Upper lobe of right lung (tissue), 1 donor: ENCODE measurements at regions not wholly inside any gene's neighbourhood (a gene's known extent, or its start where the extent isn't known, plus 50 kb on each side); places are given as distances from the start of the nearest gene placed in this dataset.

Experiments
- ATAC-seq: fragments of 200-7000 bp; cut with Tn5 transposase; one replicate; pipeline ENCODE4 v1.9.1; 2020; ENCODE audit warnings: mild to moderate bottlenecking, moderate library complexity
- DNase-seq: peaks from one replicate; pipeline ENCODE4 v3.0.0-alpha.2; 2020
- H3K27ac ChIP-seq: fragments of 200-600 bp; one replicate; pipeline ENCODE4 v1.8.0; 2022
- H3K27me3 ChIP-seq: fragments of 200-600 bp; one replicate; pipeline ENCODE4 v1.8.0; 2022; ENCODE audit warnings: mild to moderate bottlenecking
- H3K36me3 ChIP-seq: fragments of 200-600 bp; one replicate; pipeline ENCODE4 v1.8.0; 2022
- H3K4me1 ChIP-seq: fragments of 200-600 bp; one replicate; pipeline ENCODE4 v1.8.0; 2022
- H3K4me3 ChIP-seq: fragments of 200-600 bp; one replicate; pipeline ENCODE4 v1.8.0; 2022; ENCODE audit warnings: mild to moderate bottlenecking
- H3K9me3 ChIP-seq: fragments of 200-600 bp; one replicate; pipeline ENCODE4 v1.8.0; 2022
- CTCF ChIP-seq: fragments of 200-600 bp; IDR thresholded peaks from one replicate; pipeline ENCODE4 v1.8.0; 2022; ENCODE audit warnings: antibody characterized with exemption
- intact Hi-C: fragments of 100-400 bp; cut with DNase I; formaldehyde crosslinking; loops from one replicate; pipeline ENCODE4 v1.11.0; 2022
- donor health status: DM: no; HTN: yes; CAD: no; lungs with severe emphysema.

- no peaks in the 10 kb centered on the region for H3K36me3 ChIP-seq
- no peak overlapping the region for H3K4me3 ChIP-seq
- no peak for TF ChIP-seq CTCF
- ATAC-seq (no peak), DNase-seq (no peak)
- H3K27me3 ChIP-seq: no peaks in the 10 kb centered on the region
- no peak overlapping the region for H3K27ac ChIP-seq
- peaks cover 15% of the 10 kb centered on the region for H3K4me1 ChIP-seq
- intact Hi-C loops: no loop called here
- no peaks in the 10 kb centered on the region for H3K9me3 ChIP-seq
Observed at GRCh38 chr5:52694648-52695047, 93.1 kb upstream of the ITGA1 start.

GRCh38 chr5:52702877-52703276, 84.8 kb upstream of the ITGA1 start:
- DNase-seq (no peak), ATAC-seq (no peak)
- Histone ChIP-seq H3K9me3 (no peaks in the 10 kb centered on the region), H3K4me3 (no peak overlapping the region), H3K27ac (no peak overlapping the region), H3K27me3 (no peaks in the 10 kb centered on the region), H3K4me1 (no peaks in the 10 kb centered on the region), H3K36me3 (no peaks in the 10 kb centered on the region)
- intact Hi-C loops: no loop called here
- TF ChIP-seq CTCF: no peak

- H3K9me3 ChIP-seq: no peaks in the 10 kb centered on the region
- ATAC-seq (no peak), DNase-seq (no peak)
- intact Hi-C loops: no loop called here
- H3K4me1 ChIP-seq: peaks cover 1% of the 10 kb centered on the region
- no peak for TF ChIP-seq CTCF
- H3K27ac ChIP-seq: no peak overlapping the region
- no peaks in the 10 kb centered on the region for H3K27me3 ChIP-seq
- no peak overlapping the region for H3K4me3 ChIP-seq
- H3K36me3 ChIP-seq: no peaks in the 10 kb centered on the region
Observed at GRCh38 chr5:52703321-52703720, 84.4 kb upstream of the ITGA1 start.

DNA sequence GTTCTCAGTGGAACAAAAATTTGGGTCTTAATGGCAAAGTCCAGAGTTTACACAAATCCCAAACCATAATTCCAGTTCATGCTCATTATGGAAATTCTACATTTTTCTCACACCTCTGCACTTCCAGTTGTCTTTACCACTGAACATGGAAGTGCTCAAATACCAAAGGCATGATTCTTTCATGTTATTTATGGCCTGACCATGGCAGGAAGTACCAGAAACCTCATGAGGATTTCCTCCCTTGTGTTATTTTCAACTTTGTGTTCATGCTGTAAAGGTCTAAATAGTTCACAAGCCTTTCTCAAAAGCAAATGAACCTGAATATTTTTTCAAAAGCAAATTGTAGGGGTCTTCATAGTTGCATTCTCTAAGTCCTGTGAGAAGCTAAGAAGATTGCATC, 82.0 kb upstream of the ITGA1 start:
- no peak for ATAC-seq
- intact Hi-C loops: no loop called here
- H3K4me1 ChIP-seq: peaks cover 13% of the 10 kb centered on the region

DNA sequence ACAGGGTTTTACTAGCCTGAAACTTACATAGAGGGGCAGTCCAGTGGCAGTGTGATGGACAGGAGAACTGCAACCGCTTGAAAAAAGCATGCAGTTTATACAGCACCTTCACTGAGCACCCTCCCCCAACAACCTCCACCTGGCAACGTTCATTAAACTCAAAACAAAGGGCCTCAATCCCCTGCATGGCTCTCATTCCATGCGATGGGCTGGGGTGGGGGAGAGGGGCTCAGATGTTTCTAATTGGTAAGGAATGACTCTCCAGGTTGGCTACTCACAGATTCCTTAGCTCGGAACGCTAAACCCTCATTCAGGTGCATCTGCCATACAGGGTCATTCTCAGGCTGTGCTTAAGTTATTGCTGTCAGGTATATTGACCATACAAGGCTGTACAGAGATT, 80.9 kb upstream of the ITGA1 start:
- ATAC-seq (no peak), DNase-seq (no peak)
- no peak overlapping the region for H3K4me3 ChIP-seq
- no peaks in the 10 kb centered on the region for H3K36me3 ChIP-seq
- H3K4me1 ChIP-seq: peaks cover 13% of the 10 kb centered on the region
- TF ChIP-seq CTCF: no peak
- H3K27ac ChIP-seq: no peak overlapping the region
- no peaks in the 10 kb centered on the region for H3K27me3 ChIP-seq
- H3K9me3 ChIP-seq: no peaks in the 10 kb centered on the region
- intact Hi-C loops: no loop called here

More for the DNA sequence above, 82.0 kb upstream of the ITGA1 start:
- Histone ChIP-seq H3K27me3 (no peaks in the 10 kb centered on the region), H3K4me3 (no peak overlapping the region), H3K9me3 (no peaks in the 10 kb centered on the region), H3K27ac (no peak overlapping the region), H3K36me3 (no peaks in the 10 kb centered on the region)
- TF ChIP-seq CTCF: no peak
- no peak for DNase-seq

DNA sequence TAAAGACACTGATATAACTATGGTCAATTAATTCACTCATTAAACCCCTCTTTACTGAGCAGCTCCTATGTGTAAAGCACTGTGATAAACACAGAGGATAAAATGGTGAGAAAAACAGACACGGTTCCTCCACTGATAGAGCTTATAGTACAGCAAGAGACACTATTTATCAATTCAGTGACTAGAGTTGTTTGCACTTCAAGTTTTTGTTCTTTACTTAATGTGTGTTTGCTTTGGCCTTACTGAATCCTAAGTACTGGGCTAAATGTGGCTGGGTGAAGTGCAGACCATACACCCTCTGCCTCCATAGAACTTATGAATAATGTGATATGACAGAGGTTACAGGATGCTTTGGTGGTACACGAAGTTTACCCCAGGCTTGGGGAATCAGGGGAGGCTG, 80.1 kb upstream of the ITGA1 start:
- no peak for TF ChIP-seq CTCF
- Histone ChIP-seq H3K36me3 (no peaks in the 10 kb centered on the region), H3K9me3 (no peaks in the 10 kb centered on the region), H3K4me1 (peaks cover 13% of the 10 kb centered on the region), H3K27me3 (no peaks in the 10 kb centered on the region), H3K27ac (no peak overlapping the region), H3K4me3 (no peak overlapping the region)
- intact Hi-C loops: no loop called here
- DNase-seq (no peak), ATAC-seq (no peak)
